Loucy (cell line): ENCODE measurements at regions not wholly inside any gene's neighbourhood (a gene's known extent, or its start where the extent isn't known, plus 50 kb on each side); places are given as distances from the start of the nearest gene placed in this dataset.
"Not testable (repeated sequence)": the region's sequence is repeated elsewhere in the genome, so short reads cannot be mapped to it uniquely, and the experiment has no call there.

Source experiments
- H2AFZ ChIP-seq: fragments of 200-600 bp; sonication (generic); 2 replicates; pipeline ENCODE4 v1.6.0; 2016; ENCODE audit warnings: antibody characterized with exemption, mild to moderate bottlenecking, low read length, moderate library complexity
- H3F3A ChIP-seq: fragments of 200-600 bp; 2 replicates; pipeline ENCODE4 v1.6.0; 2016; ENCODE audit warnings: antibody characterized with exemption, low read depth, mild to moderate bottlenecking
- H3K27me3 ChIP-seq: fragments of 200-600 bp; sonication (generic); 2 replicates; pipeline ENCODE4 v1.6.1; 2014; ENCODE audit warnings: low read length, mild to moderate bottlenecking; ENCODE audit not compliant: insufficient read depth, poor library complexity, severe bottlenecking
- H3K36me3 ChIP-seq: fragments of 200-600 bp; sonication (generic); 2 replicates; pipeline ENCODE4 v1.6.1; 2016; ENCODE audit warnings: low read length; ENCODE audit not compliant: insufficient read depth
- H3K4me1 ChIP-seq: fragments of 200-600 bp; sonication (generic); 2 replicates; pipeline ENCODE4 v1.5.1; 2014; ENCODE audit warnings: low read length, mild to moderate bottlenecking; ENCODE audit not compliant: insufficient read depth, poor library complexity, severe bottlenecking
- H3K4me2 ChIP-seq: fragments of 200-600 bp; sonication (generic); 2 replicates; pipeline ENCODE4 v1.6.0; 2014; ENCODE audit warnings: antibody characterized with exemption, low read length, low read depth, mild to moderate bottlenecking; ENCODE audit not compliant: poor library complexity, severe bottlenecking
- H3K4me3 ChIP-seq: fragments of 200-600 bp; sonication (generic); 2 replicates; pipeline ENCODE4 v1.5.1; 2014; ENCODE audit warnings: low read length, mild to moderate bottlenecking, mixed read lengths; ENCODE audit not compliant: poor library complexity, severe bottlenecking
- H3K79me2 ChIP-seq: fragments of 200-600 bp; sonication (generic); 2 replicates; pipeline ENCODE4 v1.6.1; 2014; ENCODE audit warnings: low read length; ENCODE audit not compliant: insufficient read depth
- H3K9ac ChIP-seq: fragments of 200-600 bp; sonication (generic); 2 replicates; pipeline ENCODE4 v1.6.0; 2014; ENCODE audit warnings: mild to moderate bottlenecking, low read depth, low read length, moderate library complexity; ENCODE audit not compliant: poor library complexity, severe bottlenecking
- H3K9me2 ChIP-seq: fragments of 200-600 bp; sonication (generic); replicated peaks from 2 replicates; pipeline ENCODE4 v1.6.1; 2016; ENCODE audit warnings: low read depth, low read length, mixed read lengths
- H3K9me3 ChIP-seq: fragments of 200-600 bp; sonication (generic); 2 replicates; pipeline ENCODE4 v1.6.1; 2014; ENCODE audit warnings: mild to moderate bottlenecking, antibody characterized with exemption, low read length, low read depth; ENCODE audit not compliant: insufficient read depth
- H4K20me1 ChIP-seq: fragments of 200-600 bp; sonication (generic); 2 replicates; pipeline ENCODE4 v1.6.0; 2014; ENCODE audit warnings: antibody characterized with exemption, low read length, mild to moderate bottlenecking; ENCODE audit not compliant: insufficient read depth, poor library complexity, severe bottlenecking
- CTCF ChIP-seq: fragments of 200-600 bp; sonication (generic); conservative IDR thresholded peaks from 2 replicates; pipeline ENCODE4 v1.5.1; 2014; ENCODE audit warnings: mild to moderate bottlenecking, antibody characterized with exemption, low read length
- EZH2phosphoT487 ChIP-seq: fragments of 200-600 bp; IDR thresholded peaks from 2 replicates; pipeline ENCODE4 v1.6.1; 2018; ENCODE audit warnings: antibody characterized with exemption, mild to moderate bottlenecking, moderate library complexity, borderline replicate concordance

DNA sequence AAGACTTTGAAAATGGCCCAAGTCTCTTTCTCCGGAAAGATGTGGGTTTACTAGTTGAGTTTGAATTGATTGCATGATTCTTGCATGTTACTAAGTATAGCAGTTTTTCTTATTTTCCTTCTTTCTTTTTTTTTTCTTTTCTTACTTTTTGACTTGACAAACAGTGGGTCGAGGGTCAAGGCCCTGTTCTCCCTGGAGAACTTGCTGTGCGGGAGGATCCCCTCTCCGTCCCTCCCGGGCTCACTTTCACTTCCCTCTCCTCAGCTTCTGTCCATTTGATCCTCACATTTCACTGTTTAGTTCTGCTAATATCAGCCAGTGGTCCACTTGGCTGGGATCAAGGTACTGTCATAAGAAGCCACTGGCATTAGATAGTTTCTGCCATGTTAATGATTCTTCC lies 767.4 kb downstream of the TDRD15 start:
- Histone ChIP-seq H4K20me1 (no peaks in the 10 kb centered on the region), H3F3A (no peaks in the 10 kb centered on the region), H3K79me2 (no peaks in the 10 kb centered on the region), H3K9me2 (no peaks in the 10 kb centered on the region), H2AFZ (no peak overlapping the region), H3K4me2 (no peak overlapping the region), H3K4me3 (no peak overlapping the region), H3K9me3 (no peaks in the 10 kb centered on the region), H3K27me3 (no peaks in the 10 kb centered on the region), H3K36me3 (no peaks in the 10 kb centered on the region), H3K9ac (no peak overlapping the region), H3K4me1 (no peaks in the 10 kb centered on the region)
- TF ChIP-seq CTCF (no peak), EZH2phosphoT487 (no peak)

DNA sequence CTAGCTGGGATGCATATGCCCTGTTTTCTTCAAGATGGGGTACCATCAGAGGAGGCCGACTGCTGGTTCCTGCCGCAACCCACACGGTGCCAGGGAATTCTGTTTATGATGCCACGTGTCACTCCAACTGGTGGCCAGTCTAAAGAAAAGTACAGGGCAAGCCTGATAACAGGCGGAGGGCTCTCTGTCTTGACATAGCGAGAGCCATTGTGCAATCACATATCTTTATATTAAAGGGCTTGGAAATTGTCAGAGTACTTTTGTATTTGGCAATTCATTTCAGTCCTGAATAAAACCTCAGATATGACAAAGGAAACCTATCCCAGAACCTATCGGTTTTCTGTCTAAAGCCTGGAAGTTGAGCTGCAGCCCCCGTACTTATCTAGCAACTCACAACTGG lies 768.4 kb downstream of the TDRD15 start:
- Histone ChIP-seq H3K4me1 (no peaks in the 10 kb centered on the region), H3K9me3 (no peaks in the 10 kb centered on the region), H3K9me2 (no peaks in the 10 kb centered on the region), H3K79me2 (no peaks in the 10 kb centered on the region), H3K4me2 (no peak overlapping the region), H3K9ac (no peak overlapping the region), H3K27me3 (no peaks in the 10 kb centered on the region), H2AFZ (no peak overlapping the region), H4K20me1 (no peaks in the 10 kb centered on the region), H3F3A (no peaks in the 10 kb centered on the region), H3K4me3 (no peak overlapping the region), H3K36me3 (no peaks in the 10 kb centered on the region)
- no peak for TF ChIP-seq EZH2phosphoT487
- no peak for TF ChIP-seq CTCF

- H3K4me3 ChIP-seq = no peak overlapping the region
Observed at GRCh38 chr2:21895200-21895599, 771.4 kb downstream of the TDRD15 start.

DNA sequence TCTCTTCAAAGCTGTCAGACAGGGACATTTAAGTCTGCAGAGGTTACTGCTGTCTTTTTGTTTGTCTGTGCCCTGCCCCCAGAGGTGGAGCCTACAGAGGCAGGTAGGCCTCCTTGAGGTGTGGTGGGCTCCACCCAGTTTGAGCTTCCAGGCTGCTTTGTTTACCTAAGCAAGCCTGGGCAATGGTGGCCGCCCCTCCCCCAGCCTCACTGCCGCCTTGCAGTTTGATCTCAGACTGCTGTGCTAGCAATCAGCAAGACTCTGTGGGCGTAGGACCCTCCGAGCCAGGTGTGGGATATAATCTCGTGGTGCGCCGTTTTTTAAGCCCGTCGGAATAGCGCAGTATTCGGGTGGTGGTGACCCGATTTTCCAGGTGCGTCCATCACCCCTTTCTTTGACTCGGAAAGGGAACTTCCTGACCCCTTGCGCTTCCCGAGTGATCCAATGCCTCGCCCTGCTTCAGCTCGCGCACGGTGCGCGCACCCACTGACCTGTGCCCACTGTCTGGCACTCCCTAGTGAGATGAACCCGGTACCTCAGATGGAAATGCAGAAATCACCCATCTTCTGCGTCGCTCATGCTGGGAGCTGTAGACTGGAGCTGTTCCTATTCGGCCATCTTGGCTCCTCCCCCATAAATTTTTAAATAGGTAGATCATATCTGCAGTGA lies 785.1 kb downstream of the TDRD15 start:
- not testable (repeated sequence) for H2AFZ ChIP-seq, H4K20me1 ChIP-seq, H3K9ac ChIP-seq

More at GRCh38 chr2:21895200-21895599, 771.4 kb downstream of the TDRD15 start:
- Histone ChIP-seq H2AFZ (no peak overlapping the region), H4K20me1 (no peaks in the 10 kb centered on the region), H3K36me3 (no peaks in the 10 kb centered on the region), H3F3A (no peaks in the 10 kb centered on the region), H3K4me2 (no peak overlapping the region), H3K79me2 (no peaks in the 10 kb centered on the region), H3K9ac (no peak overlapping the region), H3K9me3 (no peaks in the 10 kb centered on the region), H3K27me3 (no peaks in the 10 kb centered on the region), H3K9me2 (no peaks in the 10 kb centered on the region), H3K4me1 (no peaks in the 10 kb centered on the region)
- TF ChIP-seq CTCF = no peak
- TF ChIP-seq EZH2phosphoT487 = no peak

More for the DNA sequence above, 785.1 kb downstream of the TDRD15 start:
- H3K4me1 ChIP-seq, H3K79me2 ChIP-seq, H3K4me3 ChIP-seq, H3F3A ChIP-seq, H3K36me3 ChIP-seq, H3K9me3 ChIP-seq, H3K4me2 ChIP-seq, H3K9me2 ChIP-seq, H3K27me3 ChIP-seq: not testable (repeated sequence)
